OCI-LY1 (cell line): ENCODE measurements at regions not wholly inside any gene's neighbourhood (a gene's known extent, or its start where the extent isn't known, plus 50 kb on each side); places are given as distances from the start of the nearest gene placed in this dataset.

ENCODE experiments used
- CTCF ChIP-seq: fragments of 200-600 bp; sonication (generic), shearing (Covaris generic); IDR thresholded peaks from 2 replicates; pipeline ENCODE4 v1.5.1; 2017; ENCODE audit warnings: mild to moderate bottlenecking, antibody characterized with exemption, low read length, moderate library complexity, mixed read lengths
- EZH2 ChIP-seq: fragments of 200-600 bp; sonication (generic), shearing (Covaris generic); IDR thresholded peaks from 2 replicates; pipeline ENCODE4 v1.8.0; 2017; ENCODE audit warnings: borderline replicate concordance, mixed run types, mild to moderate bottlenecking, antibody characterized with exemption, low read length, moderate library complexity, mixed read lengths

GRCh38 chr5:155128786-155129512 lies 115.4 kb downstream of the KIF4B start:
- no peak for TF ChIP-seq CTCF
- no peak for TF ChIP-seq EZH2
